HuH-7 (cell line): ENCODE measurements at regions not wholly inside any gene's neighbourhood (a gene's known extent, or its start where the extent isn't known, plus 50 kb on each side); places are given as distances from the start of the nearest gene placed in this dataset.
A peak's percentile ranks its signal among the peaks of the same experiment; 100 is the strongest.
"Not testable (repeated sequence)": the region's sequence is repeated elsewhere in the genome, so short reads cannot be mapped to it uniquely, and the experiment has no call there.

Experiments used
- DNase-seq: peaks from one replicate; pipeline ENCODE4 v3.0.0; 2011; ENCODE audit warnings: low spot score

GRCh38 chr7:81478664-81479063 is 291.2 kb downstream of the HGF start:
- DNase-seq: peak; percentile 18

DNA sequence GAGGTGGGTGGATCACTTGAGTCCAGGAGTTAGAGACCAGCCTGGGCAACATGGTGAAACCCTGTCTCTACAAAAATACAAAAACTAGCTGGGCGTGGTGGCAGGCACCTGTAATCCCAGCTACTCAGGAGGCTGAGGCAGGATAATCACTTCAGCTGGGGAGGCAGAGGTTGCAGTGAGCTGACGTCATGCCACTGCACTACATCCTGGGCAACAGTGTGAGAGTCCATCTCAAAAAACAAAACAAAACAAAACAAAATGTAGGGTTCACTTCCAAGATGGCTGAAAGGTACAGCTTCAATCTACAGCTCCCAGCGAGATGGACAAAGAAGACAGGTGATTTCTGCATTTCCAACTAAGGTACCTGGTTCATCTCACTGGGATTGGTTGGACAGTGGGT is 291.6 kb downstream of the HGF start:
- not testable (repeated sequence) for DNase-seq

- no peak for DNase-seq
Observed at GRCh38 chr7:81473236-81473635, 296.6 kb downstream of the HGF start.

DNA sequence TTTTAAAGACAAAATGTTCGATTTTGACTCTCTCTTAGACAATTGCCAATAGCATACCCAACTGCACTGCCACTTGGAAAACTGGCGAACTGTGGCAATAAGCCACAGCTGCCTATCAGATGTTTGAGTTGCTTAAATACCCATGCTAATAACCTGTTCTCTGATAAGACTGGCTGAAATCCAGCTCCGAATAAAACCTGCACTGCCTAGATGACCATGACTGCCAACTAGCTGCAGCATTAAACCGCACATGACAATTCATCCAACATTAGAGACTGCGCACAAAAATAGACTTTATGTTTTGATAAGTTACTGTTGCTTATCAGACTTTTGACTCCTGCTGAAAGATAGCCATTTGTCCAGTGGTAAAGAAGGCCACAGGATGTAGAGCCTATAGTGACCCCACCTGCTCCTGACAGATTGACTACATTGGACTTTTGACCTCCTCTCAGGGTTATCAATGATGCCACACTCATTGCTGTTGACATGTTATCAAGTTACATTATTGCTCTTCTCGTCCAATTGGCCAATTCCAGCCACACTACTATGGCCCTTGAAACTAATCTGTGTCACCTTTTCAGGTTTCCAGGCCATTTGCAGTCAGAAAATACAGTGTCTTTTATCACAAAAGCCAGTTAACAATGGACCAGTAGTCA is 299.0 kb downstream of the HGF start:
- DNase-seq: peak; percentile 20

DNA sequence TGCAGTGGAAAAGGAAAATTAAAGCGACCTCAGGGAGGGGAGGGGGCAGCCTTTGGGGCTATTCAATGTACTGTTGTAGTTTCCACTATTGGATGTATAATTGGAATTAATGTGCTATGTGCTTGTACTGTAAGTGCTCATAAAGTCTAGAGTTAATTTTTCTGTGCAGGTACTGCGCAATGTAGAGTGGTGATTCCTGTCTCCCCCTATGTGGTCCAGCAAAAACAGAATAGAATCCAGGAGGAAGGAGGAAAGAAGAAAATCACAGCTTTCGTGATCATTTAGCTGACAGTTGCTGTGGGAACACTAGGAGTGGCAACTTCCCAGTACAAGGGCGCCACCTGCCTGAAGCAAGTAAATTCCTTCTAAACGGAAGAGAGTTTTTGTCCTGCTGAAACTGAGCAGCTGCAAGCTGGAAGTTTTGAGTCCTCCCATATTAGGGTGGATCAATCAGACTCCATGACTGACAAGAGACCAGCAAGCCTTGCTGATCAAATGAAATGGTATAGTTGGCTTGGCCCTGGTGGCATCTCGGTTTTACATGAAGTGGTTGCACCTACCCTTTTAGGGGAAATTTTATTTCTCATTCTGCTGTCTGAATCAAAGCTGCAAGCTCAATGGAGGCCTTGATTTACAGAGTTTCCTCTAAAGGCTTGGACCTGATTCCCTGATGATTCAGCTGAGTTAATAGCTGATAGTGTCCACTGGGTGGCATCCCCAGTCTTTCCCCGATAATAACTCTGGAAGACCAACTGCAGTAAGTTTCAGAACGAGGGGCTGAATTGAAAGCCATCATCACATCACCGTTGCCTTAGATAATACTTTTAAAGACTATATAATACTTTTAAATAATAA is 299.8 kb downstream of the HGF start:
- DNase-seq: peak; percentile 8

DNA sequence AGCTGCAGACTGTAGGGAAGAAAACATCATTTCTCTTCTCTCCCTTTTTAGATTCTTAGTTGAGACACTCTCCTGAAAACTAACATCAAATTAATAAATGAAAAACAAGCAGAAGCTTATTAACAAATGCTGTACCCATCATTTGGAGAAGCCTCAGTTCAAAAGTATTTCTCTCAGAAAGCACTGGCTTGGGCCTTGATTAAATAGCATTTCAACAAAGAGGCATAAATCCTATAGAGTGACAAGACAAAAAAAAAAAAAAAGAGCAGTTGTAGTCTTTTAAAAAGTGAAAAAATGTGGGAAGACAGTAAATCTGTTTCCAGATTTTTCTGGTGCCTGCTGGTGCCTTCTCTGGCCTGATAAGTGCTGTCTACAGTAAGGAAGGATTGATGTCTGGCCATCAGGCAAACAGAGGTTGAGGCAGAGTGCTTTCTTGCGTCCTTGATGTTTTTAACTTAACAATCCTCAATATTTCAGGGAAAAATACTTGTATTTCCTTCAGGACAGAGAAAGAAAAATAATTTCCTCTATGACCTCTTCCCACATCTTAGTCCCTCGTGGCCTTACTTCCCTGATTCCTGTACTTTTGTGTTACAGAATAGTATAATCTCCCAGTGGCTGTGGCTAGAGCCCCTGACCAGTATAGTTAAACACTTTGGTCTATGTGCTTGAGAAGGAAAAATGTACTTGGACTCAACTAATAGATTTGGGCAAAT is 300.5 kb downstream of the HGF start:
- DNase-seq: no peak

GRCh38 chr7:81468526-81468925 is 301.3 kb downstream of the HGF start:
- no peak for DNase-seq

DNA sequence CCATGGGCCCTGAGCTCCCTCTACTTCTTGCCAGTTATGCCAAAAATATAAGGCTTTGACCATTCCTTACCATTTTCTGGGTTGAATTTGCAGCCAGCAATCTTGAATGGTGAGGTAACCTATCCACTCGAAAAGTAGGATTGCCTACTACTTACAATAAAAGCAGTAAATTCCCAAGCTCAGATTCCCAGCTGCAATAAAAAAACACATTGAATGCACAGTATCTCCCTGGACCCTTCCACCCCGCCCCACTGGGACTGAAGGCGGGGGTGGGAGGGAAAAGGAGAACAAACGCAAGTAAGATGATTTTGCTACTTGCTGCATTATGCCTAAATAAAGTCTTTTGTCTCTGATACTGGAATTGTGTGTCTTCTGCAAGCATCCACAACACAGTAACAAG is 301.9 kb downstream of the HGF start:
- no peak for DNase-seq

DNA sequence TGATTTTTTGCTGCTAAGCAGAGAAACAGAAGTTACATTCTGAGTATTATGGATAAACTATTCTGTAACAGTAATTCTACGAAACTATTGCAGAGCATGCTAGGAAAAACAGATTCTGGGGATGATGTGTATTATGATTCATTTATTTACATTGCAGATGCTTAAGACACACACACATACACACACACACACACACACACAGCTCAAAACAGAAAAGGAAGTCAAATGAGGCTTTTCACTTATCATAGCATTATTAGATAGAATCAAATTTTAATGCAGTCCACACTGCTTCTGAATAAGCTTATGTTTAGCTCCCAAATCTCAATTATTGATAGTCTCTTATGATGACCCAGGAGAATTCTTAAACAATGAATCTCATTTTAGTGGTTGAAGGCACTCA is 307.2 kb downstream of the HGF start:
- DNase-seq: no peak

GRCh38 chr7:81460250-81461045 is 309.4 kb downstream of the HGF start:
- no peak for DNase-seq

GRCh38 chr7:81459485-81459884 is 310.4 kb downstream of the HGF start:
- no peak for DNase-seq

DNA sequence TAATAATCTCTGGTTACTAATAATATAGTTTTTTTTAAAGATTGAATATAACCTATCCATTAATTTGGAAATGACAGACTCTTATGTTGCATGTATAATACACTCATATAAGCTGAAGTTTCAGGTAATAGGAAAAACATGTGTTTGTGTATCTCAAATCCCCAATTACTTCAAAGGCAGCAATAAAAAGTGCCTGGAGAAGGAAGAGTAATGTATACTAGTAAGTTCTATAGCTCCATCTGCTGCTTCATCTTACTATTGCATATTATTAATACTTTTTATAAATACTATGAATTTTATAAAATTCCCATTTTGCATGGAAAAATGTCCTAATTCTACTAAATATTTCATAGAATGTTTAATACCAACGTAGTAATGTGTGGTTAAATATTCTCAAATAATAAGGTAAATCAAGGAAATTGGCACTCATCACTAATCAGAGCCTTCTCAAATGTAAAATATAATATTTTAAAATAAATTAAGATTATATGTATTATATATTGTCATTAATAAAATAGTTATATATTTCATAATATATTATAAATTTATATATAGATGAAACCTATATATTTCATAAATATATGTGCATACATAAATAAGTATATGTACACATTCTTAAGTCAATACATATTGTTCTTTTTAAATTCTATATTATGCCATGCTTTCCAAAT is 311.9 kb downstream of the HGF start:
- no peak for DNase-seq

DNA sequence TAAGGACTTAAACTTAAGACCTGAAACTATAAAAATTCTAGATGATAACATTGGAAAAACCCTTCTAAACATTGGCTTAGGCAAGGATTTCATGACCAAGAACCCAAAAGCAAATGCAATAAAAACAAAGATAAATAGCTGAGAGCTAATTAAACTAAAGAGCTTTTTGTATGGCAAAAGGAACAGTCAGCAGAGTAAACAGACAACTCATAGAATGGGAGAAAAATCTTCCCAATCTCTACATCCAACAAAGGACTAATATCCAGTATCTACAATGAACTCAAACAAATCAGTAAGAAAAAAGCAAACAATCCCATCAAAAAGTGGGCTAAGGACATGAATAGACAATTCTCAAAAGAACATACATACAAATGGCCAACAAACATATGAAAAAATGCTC is 316.1 kb downstream of the HGF start:
- not testable (repeated sequence) for DNase-seq

DNA sequence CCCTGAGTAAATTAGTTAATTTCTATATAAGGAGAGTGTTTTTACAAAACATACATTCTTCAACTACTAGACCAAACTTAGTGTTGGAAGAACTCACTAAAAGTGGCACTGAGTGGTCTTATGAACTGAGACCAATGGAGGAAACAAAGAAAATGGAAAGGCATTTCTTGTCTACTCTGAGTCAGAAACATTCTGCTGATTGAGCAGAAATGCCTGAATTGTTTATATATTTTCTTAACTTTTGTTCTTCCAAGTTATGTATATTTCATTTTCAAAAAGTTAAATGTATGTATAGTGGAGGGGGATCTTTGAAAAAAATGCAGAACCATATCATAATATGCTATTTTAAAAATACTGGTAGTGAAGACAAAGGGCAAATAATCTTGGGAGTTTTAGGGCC is 320.7 kb downstream of the HGF start:
- no peak for DNase-seq

DNA sequence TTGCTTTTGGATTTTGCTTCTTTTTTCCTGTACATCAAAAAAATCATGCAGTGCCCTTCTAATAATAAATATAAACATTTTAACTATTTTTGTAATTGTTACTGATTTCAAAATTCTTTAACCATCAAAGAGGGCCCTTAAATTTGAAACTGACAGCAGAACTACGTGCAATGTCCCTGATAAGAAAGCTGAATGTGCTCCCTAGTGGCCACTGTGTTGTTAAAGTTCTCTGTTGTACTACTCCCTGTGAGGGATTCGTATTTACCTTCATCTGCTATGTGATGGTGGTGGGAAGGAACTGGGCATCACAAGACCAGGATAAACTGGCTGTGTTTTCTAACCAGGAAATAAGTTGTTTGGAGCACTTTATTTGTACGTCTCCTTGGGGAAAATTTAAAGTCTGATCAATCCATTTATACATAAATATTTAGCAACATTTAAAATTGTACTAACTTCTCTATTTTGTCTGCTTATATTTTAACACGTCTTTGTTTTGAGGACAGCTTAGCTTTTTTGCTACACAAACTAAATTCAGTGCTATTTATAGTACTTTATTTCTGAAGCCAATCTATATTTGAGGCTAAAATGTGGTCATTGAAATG is 322.4 kb downstream of the HGF start:
- peak; percentile 38 for DNase-seq

- DNase-seq: no peak
Observed at GRCh38 chr7:81446212-81446611, 323.6 kb downstream of the HGF start.

- DNase-seq: no peak
Observed at GRCh38 chr7:81445462-81445861, 324.4 kb downstream of the HGF start.

DNA sequence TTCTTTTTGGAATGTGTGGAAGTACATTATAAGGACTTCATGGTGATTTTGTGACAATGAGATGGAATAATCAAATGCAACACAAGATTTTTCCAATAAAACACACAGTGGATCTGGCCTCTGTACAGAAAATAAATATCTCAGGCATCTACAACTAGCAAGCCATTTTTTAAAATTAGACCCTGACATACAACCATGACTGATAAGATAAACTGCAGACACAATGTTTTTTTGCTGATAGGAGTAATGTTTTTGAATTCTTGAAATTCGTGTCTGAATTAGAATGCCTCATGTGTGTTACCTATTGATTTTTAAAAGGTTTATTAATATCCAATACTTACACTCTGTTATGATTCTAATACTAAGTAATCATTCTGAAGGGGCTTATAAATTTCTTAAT is 328.1 kb downstream of the HGF start:
- DNase-seq: no peak

- no peak for DNase-seq
Observed at GRCh38 chr7:81439591-81439990, 330.3 kb downstream of the HGF start.

DNA sequence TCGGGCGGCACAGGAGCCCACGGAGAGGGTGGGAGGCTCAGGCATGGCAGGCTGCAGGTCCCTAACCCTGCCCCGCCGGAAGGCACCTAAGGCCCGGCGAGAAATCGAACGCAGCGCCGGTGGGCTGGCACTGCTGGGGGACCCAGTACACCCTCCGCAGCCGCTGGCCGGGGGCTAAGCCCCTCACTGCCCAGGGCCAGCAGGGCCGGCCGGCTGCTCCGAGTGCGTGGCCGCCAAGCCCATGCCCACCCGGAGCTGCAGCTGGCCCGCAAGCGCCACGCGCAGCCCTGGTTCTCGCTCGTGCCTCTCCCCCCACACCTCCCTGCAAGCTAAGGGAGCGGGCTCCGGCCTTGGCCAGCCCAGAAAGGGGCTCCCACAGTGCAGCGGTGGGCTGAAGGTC is 332.7 kb downstream of the HGF start:
- not testable (repeated sequence) for DNase-seq

DNA sequence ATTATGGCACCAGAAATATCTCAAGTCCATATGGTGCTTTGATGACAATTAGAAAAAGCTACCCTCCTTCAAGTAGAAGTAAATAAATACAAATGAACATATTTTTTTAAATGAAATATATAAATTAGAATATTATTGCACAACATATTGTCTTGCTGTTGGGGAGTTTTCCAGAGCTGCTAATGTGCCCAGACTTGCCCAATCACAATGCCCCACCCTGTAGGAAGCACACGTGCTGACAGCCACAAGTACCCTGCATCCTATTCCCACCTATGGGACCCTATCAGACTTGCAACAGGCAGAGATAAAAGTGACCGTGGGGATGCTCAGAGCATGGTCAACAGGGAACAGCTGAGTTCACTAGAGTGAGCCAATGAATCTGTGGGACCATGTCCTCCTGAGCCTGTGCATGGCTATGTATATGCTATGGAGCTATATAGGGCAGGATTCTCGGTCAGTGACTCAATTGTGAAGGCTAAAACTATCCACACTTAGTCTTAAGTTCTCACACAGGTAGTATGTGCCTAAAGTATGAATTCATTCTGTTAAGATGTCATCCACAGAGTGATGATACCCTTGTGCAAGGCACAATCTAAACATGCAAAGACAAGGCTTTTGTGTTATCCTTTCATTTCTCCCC is 336.0 kb downstream of the HGF start:
- no peak for DNase-seq
